GM12878 (cell line): ENCODE measurements at regions not wholly inside any gene's neighbourhood (a gene's known extent, or its start where the extent isn't known, plus 50 kb on each side); places are given as distances from the start of the nearest gene placed in this dataset.

ENCODE experiments used
- ATAC-seq: fragments of 200-7000 bp; cut with Tn5 transposase; 3 replicates; pipeline ENCODE4 v1.9.1; 2020; ENCODE audit warnings: mild to moderate bottlenecking, moderate library complexity
- BruUV-seq: library from RNA; stranded (reverse); fragments of 400-500 nt; replicated peaks from 2 replicates; lab custom pipeline; 2021; lab: Mats Ljungman, UMichigan
- CTCF ChIA-PET: fragments of 300-600 bp; sonication (Branson Sonifier 250); formaldehyde crosslinking; extraction: SDS; loops from one replicate; lab custom pipeline; 2021; ENCODE audit warnings: inconsistent platforms; lab: Yijun Ruan, JAX
- POLR2A ChIA-PET: fragments of 350-600 bp; formaldehyde crosslinking; extraction: SDS; loops from one replicate; lab custom pipeline; 2021; ENCODE audit warnings: inconsistent platforms; lab: Charles Lee
- RAD21 ChIA-PET: fragments of 300-600 bp; sonication (Branson Sonifier 250); formaldehyde crosslinking; loops from one replicate; lab custom pipeline; 2023; ENCODE audit warnings: antibody characterized with exemption; ENCODE audit not compliant: unreplicated experiment; lab: Charles Lee
- SMC1A ChIA-PET: fragments of 300-600 bp; sonication (Branson Sonifier 250); formaldehyde crosslinking; loops from one replicate; lab custom pipeline; 2023; ENCODE audit not compliant: unreplicated experiment, uncharacterized antibody; lab: Charles Lee
- DNase-seq: peaks from one replicate; pipeline ENCODE4 v3.0.0-alpha.2; 2011; ENCODE audit warnings: low read depth, low spot score
- FAIRE-seq: peaks from 3 replicates; lab custom pipeline; 2011; peaks lifted over from hg19 to GRCh38; lab: Jason Lieb, UNC
- H2AFZ ChIP-seq: 2 replicates; pipeline ENCODE4 v1.6.0; 2011; ENCODE audit warnings: low read depth, low read length, control low read depth; ENCODE audit not compliant: control insufficient read depth
- H3K27ac ChIP-seq: 2 replicates; pipeline ENCODE4 v1.5.1; 2011; ENCODE audit warnings: control low read depth; ENCODE audit not compliant: control insufficient read depth, insufficient read depth
- H3K27me3 ChIP-seq, 2 experiments: replicated peaks in 1 of 2; 2 replicates each; pipeline versions ENCODE4 v1.6.0 to v1.6.1; 2011; ENCODE audit warnings: low read length in 1 of 2; ENCODE audit not compliant: control insufficient read depth in 2 of 2, insufficient read depth in 2 of 2
- H3K36me3 ChIP-seq, 2 experiments: 2 replicates each; pipeline ENCODE4 v1.5.1; 2011; ENCODE audit warnings: low read length in 1 of 2; ENCODE audit not compliant: control insufficient read depth in 2 of 2, insufficient read depth in 2 of 2
- H3K4me1 ChIP-seq: 2 replicates; pipeline ENCODE4 v1.6.1; 2011; ENCODE audit warnings: mild to moderate bottlenecking, low read length, moderate library complexity, mixed read lengths; ENCODE audit not compliant: control insufficient read depth, insufficient read depth
- H3K4me2 ChIP-seq: 2 replicates; pipeline ENCODE4 v1.6.0; 2011; ENCODE audit warnings: control low read depth; ENCODE audit not compliant: control insufficient read depth, insufficient read depth
- H3K4me3 ChIP-seq: fragments of 200-600 bp; sonication (generic); 2 replicates; pipeline ENCODE4 v1.5.1; 2016
- H3K79me2 ChIP-seq: 2 replicates; pipeline ENCODE4 v1.6.0; 2011; ENCODE audit warnings: low read length; ENCODE audit not compliant: control insufficient read depth, insufficient read depth
- H3K9ac ChIP-seq: 2 replicates; pipeline ENCODE4 v1.8.0; 2011; ENCODE audit warnings: low read length, control low read depth, mixed read lengths; ENCODE audit not compliant: control insufficient read depth, insufficient read depth
- H3K9me3 ChIP-seq: replicated peaks from 3 replicates; pipeline ENCODE4 v1.5.1; 2011; ENCODE audit warnings: mild to moderate bottlenecking, low read length; ENCODE audit not compliant: control insufficient read depth, insufficient read depth
- H4K20me1 ChIP-seq: 2 replicates; pipeline ENCODE4 v1.6.0; 2011; ENCODE audit not compliant: control insufficient read depth, insufficient read depth
- BACH1 ChIP-seq: fragments of 450-650 bp; IDR thresholded peaks from 2 replicates; pipeline ENCODE4 v1.6.1; 2017; ENCODE audit warnings: mild to moderate bottlenecking, borderline replicate concordance
- BHLHE40 ChIP-seq, 2 experiments: fragments of 450-650 bp in 1 of 2; IDR thresholded peaks; 2 replicates each; pipeline ENCODE4 v1.6.1; 2011 to 2017; ENCODE audit warnings: low read depth in 2 of 2, borderline replicate concordance in 1 of 2, improper control_type of control experiment in 1 of 2, low read length in 1 of 2, mild to moderate bottlenecking in 1 of 2
- CEBPZ ChIP-seq: fragments of 150-350 bp; IDR thresholded peaks from 2 replicates; pipeline ENCODE4 v1.6.1; 2016; ENCODE audit warnings: low read depth, low read length
- CHD2 ChIP-seq: IDR thresholded peaks from 2 replicates; pipeline ENCODE4 v1.6.1; 2011; ENCODE audit warnings: low read depth, low read length, improper control_type of control experiment, borderline replicate concordance
- CUX1 ChIP-seq: IDR thresholded peaks from 2 replicates; pipeline ENCODE4 v1.6.1; 2012; ENCODE audit warnings: improper control_type of control experiment, low read depth, low read length; ENCODE audit not compliant: insufficient replicate concordance
- ELK1 ChIP-seq: IDR thresholded peaks from 2 replicates; pipeline ENCODE4 v1.6.1; 2012; ENCODE audit warnings: low read depth, low read length, improper control_type of control experiment
- SIN3A ChIP-seq: IDR thresholded peaks from 2 replicates; pipeline ENCODE4 v1.6.1; 2012; ENCODE audit warnings: low read depth, low read length, improper control_type of control experiment
- TAF1 ChIP-seq: IDR thresholded peaks from 2 replicates; pipeline ENCODE4 v1.6.1; 2011; ENCODE audit warnings: mild to moderate bottlenecking, low read depth, low read length, borderline replicate concordance
- TCF12 ChIP-seq: IDR thresholded peaks from 2 replicates; pipeline ENCODE4 v1.6.1; 2011; ENCODE audit warnings: low read depth, mild to moderate bottlenecking, low read length
- ZNF24 ChIP-seq: fragments of 450-650 bp; IDR thresholded peaks from 2 replicates; pipeline ENCODE4 v1.6.1; 2017; ENCODE audit warnings: antibody characterized with exemption, mild to moderate bottlenecking
- WGBS: methylation state at CpG from one replicate; pipeline ENCODE4 v1.1.6; 2016; ENCODE audit warnings: low lambda C conversion rate; ENCODE audit not compliant: insufficient replicate concordance, insufficient coverage; ENCODE audit errors: missing lambda C conversion rate; 5-methylcytosine and 5-hydroxymethylcytosine counted together
- in situ Hi-C: fragments of 300-500 bp; cut with MboI; formaldehyde crosslinking; loops from 9 replicates; pipeline ENCODE4 v1.14.3; 2018; ENCODE audit warnings: mixed read lengths
- intact Hi-C: fragments of 100-400 bp; cut with micrococcal nuclease; formaldehyde crosslinking; loops from one replicate; pipeline ENCODE4 v1.14.2; 2022; ENCODE audit not compliant: unreplicated experiment

- in situ Hi-C loops = no loop called here
- no peak for ATAC-seq
- H3K4me3 ChIP-seq = no peak overlapping the region
- WGBS = 19% methylated on average over 1 of the region's 1 CpG
- CTCF ChIA-PET = interaction anchor here (0.6 kb wide), 1 partner anchor 397 kb away, joined by 3 read pairs; no protein-coding TSS in a partner anchor
- no peak overlapping the region for H3K4me2 ChIP-seq
- H3K79me2 ChIP-seq = no peaks in the 10 kb centered on the region
- H4K20me1 ChIP-seq = no peaks in the 10 kb centered on the region
- RAD21 ChIA-PET = no interaction called here
- H3K9ac ChIP-seq = no peak overlapping the region
- no peak overlapping the region for H3K27ac ChIP-seq
- H3K4me1 ChIP-seq = no peaks in the 10 kb centered on the region
- intact Hi-C loops = no loop called here
- H3K9me3 ChIP-seq = no peaks in the 10 kb centered on the region
- SMC1A ChIA-PET = no interaction called here
- POLR2A ChIA-PET = no interaction called here
- no peaks in the 10 kb centered on the region for H3K36me3 ChIP-seq
- BruUV-seq = no TSS peak
- no peak overlapping the region for H2AFZ ChIP-seq
- H3K27me3 ChIP-seq = no peaks in the 10 kb centered on the region
- TF ChIP-seq BHLHE40 (IDR thresholded peaks at IDR 0.05; ENCODE audit: borderline replicate concordance in 1 of 2, low read depth in 2 of 2, low read length in 1 of 2) (no peak), CHD2 (no peak), BACH1 (no peak), TAF1 (no peak), ELK1 (no peak), TCF12 (no peak), CUX1 (no peak), SIN3A (no peak), ZNF24 (no peak), CEBPZ (no peak)
- TF ChIP-seq, all 136 proteins: peak for 0
- FAIRE-seq (no peak), DNase-seq (no peak)
Observed at GRCh38 chr3:166661621-166662020, 718.5 kb downstream of the ZBBX start.
